MG63 (cell line): ENCODE measurements at regions not wholly inside any gene's neighbourhood (a gene's known extent, or its start where the extent isn't known, plus 50 kb on each side); places are given as distances from the start of the nearest gene placed in this dataset.

Source experiments
- DNase-seq: peaks from one replicate; pipeline ENCODE4 v3.0.0-alpha.2; 2020
- H3K27me3 ChIP-seq: fragments of 250-450 bp; sonication (Bioruptor Pico); 2 replicates; pipeline ENCODE4 v1.5.1; 2020; ENCODE audit warnings: mild to moderate bottlenecking, moderate library complexity
- H3K36me3 ChIP-seq: fragments of 250-450 bp; sonication (Bioruptor Pico); 2 replicates; pipeline ENCODE4 v1.5.1; 2020; ENCODE audit warnings: mild to moderate bottlenecking, moderate library complexity
- H3K4me3 ChIP-seq: fragments of 250-450 bp; sonication (Bioruptor Pico); 2 replicates; pipeline ENCODE4 v1.5.1; 2020; ENCODE audit warnings: mild to moderate bottlenecking, moderate library complexity
- H3K9me3 ChIP-seq: fragments of 250-450 bp; sonication (Bioruptor Pico); 2 replicates; pipeline ENCODE4 v1.5.1; 2020; ENCODE audit warnings: mild to moderate bottlenecking, moderate library complexity

- DNase-seq: peak; percentile 73
- Histone ChIP-seq H3K27me3 (no peaks in the 10 kb centered on the region), H3K36me3 (no peaks in the 10 kb centered on the region), H3K9me3 (no peaks in the 10 kb centered on the region), H3K4me3 (no peak overlapping the region)
These were observed 51.8 kb upstream of the TARDBP start for GRCh38 chr1:10960411-10961299.

- Histone ChIP-seq H3K27me3 (no peaks in the 10 kb centered on the region), H3K36me3 (no peaks in the 10 kb centered on the region), H3K4me3 (no peak overlapping the region), H3K9me3 (no peaks in the 10 kb centered on the region)
- DNase-seq: no peak
These were observed 51.1 kb upstream of the TARDBP start for GRCh38 chr1:10961300-10961833.

- Histone ChIP-seq H3K9me3 (no peaks in the 10 kb centered on the region), H3K27me3 (no peaks in the 10 kb centered on the region), H3K36me3 (no peaks in the 10 kb centered on the region), H3K4me3 (no peak overlapping the region)
- DNase-seq: no peak
These were observed 50.0 kb upstream of the TARDBP start for GRCh38 chr1:10962483-10962882.
